NAMALWA (cell line): ENCODE measurements at regions not wholly inside any gene's neighbourhood (a gene's known extent, or its start where the extent isn't known, plus 50 kb on each side); places are given as distances from the start of the nearest gene placed in this dataset.

ENCODE experiments used
- DNase-seq: peaks from one replicate; pipeline ENCODE4 v3.0.0-alpha.2; 2015; ENCODE audit warnings: low spot score

DNA sequence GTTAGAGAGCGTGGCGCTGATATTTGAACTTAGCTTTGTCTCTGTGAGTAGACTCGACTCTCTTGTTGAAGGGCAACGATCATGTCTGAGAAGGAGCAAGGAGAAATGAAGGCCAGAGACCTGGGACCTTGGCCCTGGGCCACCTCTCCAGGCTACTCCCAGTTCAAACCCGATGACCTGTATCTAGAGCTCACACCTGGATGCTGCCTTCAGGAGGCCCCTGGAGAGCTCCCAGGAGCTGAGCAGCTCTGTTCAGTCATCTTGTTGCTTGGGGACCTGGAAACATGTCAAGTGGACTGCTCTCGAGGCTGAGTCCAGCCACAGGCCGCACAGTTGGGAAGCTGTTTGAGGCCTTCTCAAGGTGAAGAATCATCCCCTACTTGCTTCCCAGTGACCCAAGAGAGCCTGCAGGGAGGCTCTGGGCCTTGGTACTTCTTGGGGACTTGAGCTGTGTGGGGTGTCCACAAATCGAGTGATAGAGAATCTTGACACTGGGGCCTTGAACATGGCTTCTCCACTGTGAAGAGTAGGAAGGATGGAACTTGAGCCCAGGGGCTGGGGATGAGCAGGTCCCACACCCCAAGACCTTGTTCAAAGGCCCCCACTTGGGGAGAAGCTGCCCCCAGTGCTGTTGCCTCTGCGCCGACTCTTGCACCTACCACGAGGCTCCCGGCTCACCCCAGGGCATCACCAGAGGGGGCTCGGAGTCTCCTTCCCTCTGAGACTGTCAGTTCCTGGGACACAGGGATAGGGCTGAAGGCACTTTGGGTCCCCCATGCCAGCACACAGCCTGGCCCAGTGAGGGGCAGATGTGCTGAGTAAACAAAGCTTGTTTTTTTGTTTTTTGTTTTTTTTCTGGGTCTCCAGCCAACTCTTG, 112.1 kb downstream of the IRX5 start:
- no peak for DNase-seq

DNA sequence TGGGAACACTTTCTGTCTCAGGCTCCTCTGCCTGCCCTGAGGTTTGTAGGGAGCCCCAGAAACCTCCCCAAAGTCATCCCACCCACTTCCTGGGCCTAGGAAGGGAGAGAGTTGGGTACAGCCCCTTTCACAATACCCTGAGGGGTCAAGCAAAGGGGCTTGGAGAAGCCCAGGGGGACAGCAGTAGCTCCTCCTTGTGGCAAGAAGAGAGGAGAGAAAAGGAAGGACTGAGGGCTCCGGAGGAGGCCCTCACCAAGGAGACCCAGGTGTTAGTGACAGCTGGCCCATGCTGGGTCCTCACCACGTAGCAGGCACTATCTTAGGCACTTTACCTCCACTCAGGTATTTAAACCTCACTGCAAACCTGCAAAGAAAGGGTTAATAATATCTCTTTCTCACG, 112.8 kb downstream of the IRX5 start:
- DNase-seq: no peak

DNA sequence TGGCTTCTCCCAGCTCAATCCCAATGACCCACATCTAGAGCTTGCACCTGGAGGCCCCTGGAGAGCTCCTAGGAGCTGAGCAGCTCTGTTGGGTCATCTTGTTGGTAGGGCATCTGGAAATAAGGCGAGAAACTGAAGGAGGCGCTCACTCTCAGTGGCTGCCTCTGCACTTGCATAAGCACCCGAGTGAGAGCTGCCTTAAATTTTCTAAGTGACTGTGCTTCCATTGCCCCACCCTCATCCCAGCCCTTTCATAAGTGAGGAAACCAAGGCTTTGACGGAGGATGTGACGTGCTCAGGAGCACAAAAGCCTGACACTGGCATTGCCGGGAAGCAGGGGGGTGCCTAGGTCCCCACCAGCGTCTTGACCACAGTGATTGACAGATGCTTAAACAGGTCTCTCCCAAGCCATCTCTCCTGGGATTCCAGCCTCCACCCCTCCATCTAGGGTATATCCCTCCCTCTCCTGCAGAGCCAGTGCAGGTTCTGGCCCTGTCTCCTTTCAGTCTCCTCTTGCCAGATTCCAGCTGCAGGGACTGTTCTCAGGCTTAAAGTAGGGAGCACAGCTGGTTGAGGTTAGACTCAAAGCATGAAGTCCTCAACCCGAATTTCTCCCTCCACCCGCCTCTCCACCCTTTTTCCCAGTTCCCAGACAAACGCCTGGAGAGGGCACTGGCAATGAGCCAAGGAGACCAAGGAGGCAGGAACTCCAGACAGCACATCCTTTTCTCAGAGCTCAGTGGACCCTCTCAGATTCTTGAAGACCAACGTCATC, 113.7 kb downstream of the IRX5 start:
- no peak for DNase-seq

DNA sequence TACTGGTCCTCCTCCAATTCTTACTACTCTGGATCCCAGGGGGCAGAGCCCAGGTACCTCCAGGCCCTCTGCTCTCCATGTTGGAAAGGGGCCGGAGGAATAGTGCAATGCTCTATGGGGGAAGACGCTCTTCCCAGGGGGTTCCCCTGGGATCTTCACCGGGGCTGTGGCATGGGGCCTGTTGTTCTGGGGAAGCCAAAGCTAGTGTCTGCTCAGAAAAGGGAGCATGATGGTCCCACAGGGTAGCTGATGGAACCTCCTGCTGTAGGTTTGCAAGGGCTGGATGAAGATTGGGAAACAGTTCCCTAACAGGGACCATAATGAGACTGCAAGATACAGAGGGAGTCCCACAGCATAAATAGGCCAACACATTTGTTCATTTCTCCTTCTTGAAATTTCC, 114.7 kb downstream of the IRX5 start:
- no peak for DNase-seq

DNA sequence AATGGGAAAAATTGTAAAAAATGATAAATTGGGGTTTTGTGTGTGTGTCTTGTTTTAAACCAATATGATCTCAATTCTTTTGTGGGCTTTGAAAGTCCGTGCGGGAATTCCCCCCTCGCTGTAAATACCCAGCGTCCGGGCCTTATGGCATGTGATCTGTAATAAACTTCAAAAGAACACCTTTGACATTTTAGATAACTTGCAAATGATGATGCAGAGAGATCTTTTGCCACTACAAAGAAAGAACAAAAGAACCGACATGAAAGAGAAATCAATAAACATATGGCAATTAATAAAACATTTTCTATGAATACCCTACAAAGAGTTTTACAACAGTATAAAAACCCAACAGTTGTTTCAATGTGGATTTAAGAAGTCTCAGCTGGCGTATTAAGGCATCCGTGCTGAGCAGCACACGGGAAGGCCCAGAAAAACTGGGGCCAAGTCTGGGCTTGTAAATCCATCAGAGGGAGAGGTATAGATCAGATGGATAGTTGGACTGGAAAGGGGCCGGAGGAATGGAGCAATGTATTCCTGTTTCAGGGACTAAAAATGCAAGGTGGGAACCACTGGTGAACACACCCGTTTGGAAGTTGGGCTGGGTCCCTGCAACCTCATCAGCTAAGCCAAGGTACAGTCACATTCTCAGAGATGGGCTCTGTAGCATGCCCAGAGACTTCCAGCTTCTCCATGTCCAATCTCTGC, 115.2 kb downstream of the IRX5 start:
- DNase-seq: no peak

DNA sequence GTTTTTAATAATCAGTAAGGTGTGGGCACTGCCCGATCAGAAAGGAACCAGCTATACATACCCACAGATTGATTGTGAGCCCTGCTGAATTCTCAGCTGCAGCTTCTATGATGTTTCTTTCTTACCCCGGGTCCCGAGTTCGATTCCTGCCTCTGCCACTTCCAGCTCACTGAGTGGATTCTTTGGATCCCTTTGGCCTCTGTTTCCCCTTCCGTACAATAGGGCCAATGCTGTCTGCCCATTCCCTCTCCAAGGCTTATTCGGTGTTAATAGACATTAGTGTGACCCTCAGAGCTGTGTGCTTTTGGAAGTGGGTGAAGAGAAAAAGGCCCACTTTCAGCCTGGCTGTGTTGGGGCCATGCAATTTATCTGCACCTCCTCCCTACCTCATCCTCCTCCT, 115.8 kb downstream of the IRX5 start:
- DNase-seq: no peak

DNA sequence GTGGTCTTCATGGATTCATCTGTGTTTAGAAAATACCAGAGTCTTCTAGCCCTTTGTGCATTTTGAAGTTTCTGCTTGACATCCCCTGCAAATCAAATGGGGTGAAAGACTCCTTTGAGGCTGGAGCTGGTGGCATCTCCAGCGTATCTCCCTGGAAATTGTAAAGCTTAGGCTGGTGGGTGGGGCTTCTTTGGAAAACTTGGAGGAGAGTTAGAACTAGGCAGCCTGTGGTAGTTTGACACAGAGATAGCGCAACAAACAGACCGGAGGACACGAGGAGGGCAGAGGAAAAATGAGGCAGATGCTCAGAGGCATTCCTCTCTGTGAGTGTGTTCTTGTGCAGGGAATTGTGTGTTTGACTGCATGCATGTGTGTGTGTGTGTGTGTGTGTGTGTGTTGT, 116.3 kb downstream of the IRX5 start:
- no peak for DNase-seq

DNA sequence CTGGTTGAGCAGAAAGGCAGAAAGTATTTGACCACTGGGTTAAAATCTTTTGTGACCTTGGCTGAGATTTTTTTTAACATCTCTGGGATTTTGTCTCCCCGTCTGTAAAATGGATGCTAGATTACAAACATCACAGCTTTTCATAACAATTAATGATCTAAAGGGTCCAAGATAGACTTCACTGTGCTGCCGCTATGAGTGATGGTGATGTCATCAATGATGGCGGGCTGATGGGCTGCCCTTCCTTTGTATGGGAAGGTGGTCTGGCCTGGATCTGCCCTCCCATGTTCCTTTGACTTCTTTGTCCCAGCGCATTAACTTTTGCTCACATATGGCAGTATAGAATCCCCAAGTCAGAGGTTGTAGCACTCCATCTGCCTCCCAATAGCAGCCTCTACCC, 116.7 kb downstream of the IRX5 start:
- DNase-seq: no peak

DNA sequence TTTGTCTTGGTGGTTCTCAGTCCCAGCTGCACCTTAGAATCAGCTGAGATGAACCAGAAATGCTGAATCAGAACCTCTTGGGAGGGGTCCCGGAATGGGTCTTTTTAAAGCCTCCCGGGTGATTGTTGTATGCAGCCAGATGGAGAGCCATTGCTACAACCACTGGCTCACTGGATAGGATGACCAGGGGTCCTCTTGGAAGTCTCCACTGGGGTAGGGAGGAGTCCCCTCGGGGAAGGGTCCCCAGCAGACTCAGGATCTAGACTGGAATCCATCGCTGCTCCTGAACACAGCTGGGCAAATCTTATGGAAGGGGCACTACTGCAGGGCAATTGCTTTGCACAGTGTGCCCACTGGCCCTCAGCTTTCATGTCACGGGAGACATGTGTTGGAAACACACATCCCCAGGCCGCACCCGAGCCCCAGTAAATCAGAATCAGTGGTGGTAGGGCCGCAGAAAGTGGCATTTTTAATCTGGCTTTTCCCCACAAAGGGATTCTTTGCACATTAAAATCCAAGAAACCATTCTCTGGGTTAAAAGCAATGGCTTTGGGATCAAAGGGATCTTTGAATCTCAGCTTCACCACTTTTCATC, 117.3 kb downstream of the IRX5 start:
- no peak for DNase-seq

DNA sequence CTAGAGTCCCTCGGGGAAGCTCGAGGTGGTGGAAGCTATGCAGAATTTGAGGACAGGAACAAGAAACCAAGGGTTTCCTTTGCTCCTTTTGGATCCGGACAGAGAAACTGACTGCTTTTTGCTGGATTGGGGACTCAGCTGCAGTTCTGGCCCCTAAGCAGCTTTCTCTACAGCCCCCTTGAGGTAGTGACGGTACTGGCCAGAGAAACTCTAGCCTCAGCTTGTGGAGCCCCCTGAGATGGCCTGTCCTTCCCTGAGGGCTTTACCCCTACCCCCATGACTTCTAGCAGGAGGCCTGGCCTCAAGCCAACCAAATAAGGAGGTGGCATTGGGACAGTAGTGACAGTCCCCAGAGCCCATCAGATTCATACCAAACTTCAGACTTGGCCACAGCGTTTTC, 118.1 kb downstream of the IRX5 start:
- no peak for DNase-seq

DNA sequence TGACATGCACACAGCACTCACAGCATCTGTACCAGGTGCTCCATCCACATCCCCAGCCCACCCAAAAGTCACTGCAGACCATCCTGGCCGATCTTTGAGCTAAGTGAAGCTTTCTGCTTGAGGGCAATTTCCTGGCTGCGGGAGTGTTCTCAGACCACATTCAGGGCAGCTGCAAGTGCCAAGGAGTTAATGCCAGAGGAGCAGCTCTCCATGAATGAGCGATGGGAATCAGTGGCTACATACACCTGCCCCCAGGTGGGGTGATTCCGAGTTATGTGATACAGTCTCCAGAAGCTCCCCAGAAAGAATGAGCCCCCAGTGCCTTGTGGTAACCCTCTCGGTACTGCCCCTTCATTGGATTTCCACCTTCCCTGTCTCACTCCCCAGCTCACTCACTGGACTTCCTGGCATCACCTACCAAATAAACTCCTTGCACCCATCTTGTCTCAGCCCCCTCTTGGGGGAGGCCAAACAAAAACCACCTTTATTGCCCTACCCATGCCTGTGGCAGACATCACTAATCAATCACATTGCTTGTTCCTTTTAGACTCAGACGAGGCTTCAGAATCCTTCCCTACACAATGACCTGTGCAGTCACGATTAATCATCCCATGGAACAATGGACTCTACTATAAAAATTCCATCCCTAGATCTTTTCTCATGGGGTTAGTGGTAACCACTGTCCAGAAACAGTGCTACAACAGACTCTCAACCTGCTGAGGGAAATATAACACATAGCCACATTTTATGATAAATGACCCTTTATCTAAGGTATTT, 121.1 kb downstream of the IRX5 start:
- DNase-seq: no peak

DNA sequence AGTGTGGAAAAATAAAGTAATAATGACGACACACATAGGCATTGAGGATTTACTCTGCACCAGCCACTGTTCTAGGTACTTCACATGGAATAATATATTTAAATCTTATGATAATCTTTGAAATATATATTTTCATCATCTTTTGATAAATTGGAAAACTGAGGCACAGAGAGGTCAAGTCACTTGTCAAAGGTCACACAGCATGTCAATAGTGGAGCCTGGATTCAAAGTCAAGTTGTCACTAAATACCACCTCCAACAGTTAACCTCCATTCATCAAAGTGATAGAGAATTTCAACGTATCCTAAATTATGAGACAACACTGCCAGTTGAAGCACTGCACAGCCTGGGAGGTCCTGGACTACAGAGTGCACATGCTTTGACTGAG, 121.7 kb downstream of the IRX5 start:
- no peak for DNase-seq

DNA sequence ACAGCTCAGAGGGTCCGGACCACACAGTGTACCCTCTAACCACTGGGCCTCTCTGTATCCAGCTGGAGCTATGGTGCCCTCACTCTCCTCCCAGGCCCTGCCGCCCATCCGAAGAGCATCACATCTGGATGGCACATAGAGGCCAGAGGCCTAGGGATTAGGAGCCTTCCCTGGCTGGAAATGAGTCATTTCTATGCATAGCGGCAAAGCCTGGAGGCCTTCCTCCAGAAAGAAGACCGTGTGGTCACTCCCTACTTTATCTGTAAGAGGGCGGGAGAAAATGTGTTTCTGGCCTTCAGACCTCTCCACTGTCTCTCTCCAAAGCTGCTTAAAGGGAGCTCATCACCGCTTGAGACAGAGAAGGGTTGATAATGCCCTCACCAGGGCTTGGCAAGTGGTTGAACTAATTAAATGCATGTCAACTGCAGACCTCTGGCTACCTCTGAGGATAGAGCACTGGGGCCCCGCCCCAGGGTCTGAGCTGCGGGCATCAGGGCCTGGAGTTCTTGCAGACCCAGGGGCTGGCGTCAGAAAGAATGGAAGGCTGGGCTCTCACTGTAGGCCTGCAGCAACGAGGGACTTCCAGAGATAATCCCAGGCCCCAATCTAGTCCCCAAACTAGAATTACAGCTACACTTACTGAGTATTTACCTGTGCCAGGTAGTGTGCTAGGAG, 122.2 kb downstream of the IRX5 start:
- DNase-seq: no peak

DNA sequence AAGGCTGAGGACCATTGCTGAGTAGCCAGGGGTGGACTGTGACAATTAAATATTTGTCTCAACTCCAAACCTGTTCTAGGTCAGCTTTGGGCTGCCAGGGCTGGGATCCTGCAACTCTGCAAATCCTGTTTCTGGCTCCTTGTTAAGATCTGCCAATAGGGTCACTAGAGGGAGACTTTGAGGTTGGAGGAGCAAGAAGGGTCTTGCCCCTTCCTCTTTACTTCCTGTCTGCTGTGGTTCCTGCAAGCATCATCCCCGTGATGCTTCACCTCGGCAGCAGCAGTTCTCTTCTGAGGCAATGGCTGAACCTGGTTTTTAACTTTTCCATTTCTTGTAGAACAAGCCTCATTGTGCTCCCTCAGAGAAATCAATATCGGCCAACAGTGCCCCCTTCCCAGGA, 124.6 kb downstream of the IRX5 start:
- DNase-seq: no peak

DNA sequence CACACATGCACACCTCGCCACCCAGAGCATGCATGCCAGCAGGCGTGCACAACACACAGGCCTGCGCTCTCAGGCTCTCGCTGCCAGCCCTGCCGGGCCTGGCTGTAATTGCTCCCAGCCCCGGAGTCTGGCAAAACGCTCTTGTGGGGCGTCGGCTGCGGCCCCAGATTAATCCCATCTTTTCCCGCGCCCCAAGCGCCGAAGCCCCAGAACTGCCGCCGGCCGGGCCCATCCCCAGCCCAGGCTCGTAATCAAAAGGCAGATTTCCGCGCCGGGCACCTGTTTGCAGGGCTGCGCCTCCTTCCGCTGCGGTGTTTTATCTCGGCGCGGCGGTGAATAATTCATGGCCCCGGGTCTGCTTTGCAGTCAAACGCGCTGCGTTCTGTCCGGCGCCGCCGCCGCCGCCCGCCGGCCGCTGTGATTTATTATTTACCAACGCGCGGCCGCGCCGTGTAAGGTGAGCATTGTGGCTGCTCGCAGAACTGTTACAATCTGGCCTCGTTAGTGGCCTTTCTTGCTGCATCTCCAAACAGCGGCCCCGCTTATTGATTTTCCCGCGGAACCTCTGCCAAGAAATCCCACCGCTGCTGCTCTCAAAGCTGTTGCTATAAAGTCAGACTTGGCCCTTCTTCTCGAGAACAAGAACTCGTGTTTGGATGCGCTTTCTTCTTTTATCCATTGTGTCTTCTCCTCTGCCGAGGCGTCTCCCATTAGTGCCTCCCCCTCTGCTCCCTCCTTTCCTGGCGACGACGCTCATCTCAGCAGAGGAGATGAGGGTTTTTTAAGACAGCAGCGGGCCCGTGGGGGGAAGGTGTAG, 126.1 kb downstream of the IRX5 start:
- no peak for DNase-seq

DNA sequence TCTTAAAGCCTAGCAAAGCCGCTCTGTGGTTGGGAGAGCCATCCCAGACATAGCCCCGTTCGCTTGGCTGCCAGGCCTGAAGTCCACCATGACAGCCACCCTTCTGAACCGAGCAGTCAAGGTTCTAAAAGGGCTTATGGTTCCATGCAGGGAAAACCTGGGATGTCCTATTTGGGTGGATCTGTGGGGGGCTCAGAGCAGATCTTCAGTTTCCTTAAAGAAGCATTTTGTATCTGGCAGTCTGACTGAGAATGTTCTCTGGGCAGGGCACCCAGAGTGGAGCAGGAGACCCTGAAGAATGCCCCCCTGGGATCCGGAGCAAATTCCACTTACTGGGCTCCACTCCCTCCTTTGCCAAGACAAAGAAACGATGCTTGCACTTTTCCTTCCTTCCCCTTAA, 127.2 kb downstream of the IRX5 start:
- DNase-seq: no peak

DNA sequence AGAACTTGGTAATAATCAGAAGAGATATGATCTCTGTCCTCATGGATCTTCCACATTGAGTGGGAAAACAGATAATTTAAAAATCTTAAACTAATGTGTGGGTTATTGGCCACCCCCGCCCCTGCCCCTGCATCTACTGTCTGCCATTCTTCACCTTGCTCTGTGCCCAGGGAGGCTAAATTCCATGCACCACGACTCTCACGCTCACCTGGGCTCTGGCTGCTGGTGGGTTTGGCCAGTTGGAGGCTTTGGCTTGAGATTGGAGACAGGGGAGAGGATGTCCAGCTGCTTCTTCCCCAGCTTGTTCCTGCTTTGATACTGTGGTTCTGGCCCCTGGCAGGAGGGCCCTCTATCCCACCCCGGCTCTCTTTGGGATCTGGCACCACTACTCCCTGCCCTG, 127.9 kb downstream of the IRX5 start:
- DNase-seq: no peak

DNA sequence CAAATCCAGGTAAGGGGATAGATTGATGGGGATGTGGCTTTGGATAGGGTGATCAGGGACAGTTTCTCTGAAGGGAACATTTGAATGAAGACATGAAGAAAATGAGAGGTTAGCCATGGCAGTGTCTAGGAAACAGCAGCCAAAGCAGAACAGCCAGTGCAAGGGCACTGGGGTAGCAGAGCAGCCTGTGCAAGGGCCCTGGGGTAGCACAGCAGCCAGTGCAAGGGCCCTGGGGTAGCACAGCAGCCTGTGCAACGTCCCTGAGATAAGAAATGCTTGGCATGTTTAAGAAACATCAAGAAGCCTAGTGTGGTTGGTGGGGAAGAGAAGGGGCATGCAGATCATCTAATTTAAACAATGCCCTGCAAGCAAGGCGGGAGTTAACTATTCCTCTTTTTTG, 128.5 kb downstream of the IRX5 start:
- no peak for DNase-seq

DNA sequence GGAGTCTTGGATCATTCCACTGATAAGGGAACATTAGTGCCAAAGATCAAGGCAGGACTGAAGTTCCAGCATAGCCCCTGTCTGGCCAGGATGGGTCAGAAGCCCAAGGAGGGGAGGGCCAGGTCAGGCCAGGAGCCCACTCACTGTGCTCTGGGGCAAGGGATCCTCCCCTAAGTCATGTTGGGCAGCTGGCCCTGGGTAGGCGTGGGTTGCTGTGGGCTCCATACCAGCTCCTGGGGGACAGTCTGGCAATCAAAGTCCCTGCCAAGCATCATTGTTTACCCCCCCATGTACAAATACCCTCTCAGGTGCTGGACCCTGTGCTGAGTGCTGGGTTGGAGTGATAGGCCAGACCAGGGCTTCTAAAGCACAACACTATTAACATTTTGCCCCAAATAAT, 130.5 kb downstream of the IRX5 start:
- DNase-seq: no peak

DNA sequence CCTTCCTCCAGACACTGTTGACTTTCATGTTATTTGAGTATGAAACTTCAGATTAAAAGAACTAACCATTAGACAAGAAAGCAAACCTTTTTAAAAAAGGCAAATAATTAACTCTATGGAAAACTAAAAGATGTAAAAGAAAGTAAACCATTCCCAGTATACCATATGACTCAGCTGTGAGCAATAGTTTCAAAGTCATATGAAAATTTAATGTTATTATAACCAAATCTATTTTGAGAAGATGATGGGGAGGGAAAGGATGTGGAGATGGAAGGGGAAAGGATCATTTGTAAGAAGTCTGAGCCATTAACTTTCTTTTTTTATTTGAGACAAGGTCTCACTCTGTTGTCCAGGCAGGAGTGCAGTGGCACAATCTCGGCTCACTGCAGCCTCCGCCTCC, 131.8 kb downstream of the IRX5 start:
- no peak for DNase-seq
